ENCODE measurements at regions not wholly inside any gene's neighbourhood (a gene's known extent, or its start where the extent isn't known, plus 50 kb on each side); places are given as distances from the start of the nearest gene placed in this dataset.

DNA sequence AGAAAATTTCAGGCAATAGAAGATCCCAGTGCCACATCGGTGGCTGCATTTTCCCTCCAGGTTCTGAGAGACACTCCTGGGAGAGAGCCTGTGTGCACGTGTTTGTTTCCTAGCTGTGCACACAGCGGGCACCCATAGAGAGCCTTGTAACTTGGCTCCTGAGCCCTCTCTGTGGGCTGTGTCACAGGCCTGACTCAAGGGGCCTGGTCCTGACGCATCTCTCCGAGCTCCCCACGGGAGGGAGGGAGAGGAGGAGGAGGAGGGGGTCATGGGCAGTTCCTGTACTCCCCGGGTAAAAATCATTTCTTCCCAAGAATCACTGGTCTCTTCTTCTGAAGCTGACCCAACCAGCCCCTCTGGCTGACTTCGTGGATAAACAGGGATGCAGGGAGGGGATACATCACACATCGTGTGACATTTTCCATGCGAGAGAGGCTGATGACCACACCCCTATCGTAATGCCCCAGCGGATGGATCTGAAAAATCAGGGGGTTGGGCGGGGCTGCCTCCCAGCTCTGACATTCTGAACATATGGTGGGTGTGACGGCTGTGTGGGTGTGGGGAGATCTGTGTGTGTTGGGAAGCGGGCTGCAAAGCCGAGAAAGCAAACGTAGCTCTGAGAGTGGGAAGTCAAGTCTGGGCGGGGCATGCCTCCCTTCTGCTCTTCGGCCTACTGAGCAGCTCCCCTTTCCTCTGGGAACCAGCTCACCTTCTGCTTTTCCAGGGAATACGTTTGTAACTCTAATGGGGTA is 308.3 kb upstream of the HS6ST1 start:
- TF ChIP-seq POLR2AphosphoS5 (IDR thresholded peaks at IDR 0.05; ENCODE audit: insufficient read depth, low read depth, low read length) (no peak), EZH2 (IDR thresholded peaks at IDR 0.05; ENCODE audit: borderline replicate concordance, low read depth, low read length, severe bottlenecking) (no peak), GATA2 (IDR thresholded peaks at IDR 0.05; ENCODE audit: insufficient read depth, insufficient read length, low read depth, low read length) (no peak), FOS (IDR thresholded peaks at IDR 0.05; ENCODE audit: borderline replicate concordance, insufficient read depth, low read length) (no peak), POLR2A (IDR thresholded peaks at IDR 0.05; ENCODE audit: low read depth, low read length) (no peak), MYC (IDR thresholded peaks at IDR 0.05; ENCODE audit: low read depth, low read length) (no peak), JUN (IDR thresholded peaks at IDR 0.05; ENCODE audit: borderline replicate concordance, insufficient read depth, insufficient read length, low read depth) (no peak)
- TF ChIP-seq, protein P1, sequence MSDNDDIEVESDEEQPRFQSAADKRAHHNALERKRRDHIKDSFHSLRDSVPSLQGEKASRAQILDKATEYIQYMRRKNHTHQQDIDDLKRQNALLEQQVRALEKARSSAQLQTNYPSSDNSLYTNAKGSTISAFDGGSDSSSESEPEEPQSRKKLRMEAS (IDR thresholded peaks at IDR 0.05; ENCODE audit: insufficient read depth, insufficient read length), result no peak
- TF ChIP-seq, protein P2, sequence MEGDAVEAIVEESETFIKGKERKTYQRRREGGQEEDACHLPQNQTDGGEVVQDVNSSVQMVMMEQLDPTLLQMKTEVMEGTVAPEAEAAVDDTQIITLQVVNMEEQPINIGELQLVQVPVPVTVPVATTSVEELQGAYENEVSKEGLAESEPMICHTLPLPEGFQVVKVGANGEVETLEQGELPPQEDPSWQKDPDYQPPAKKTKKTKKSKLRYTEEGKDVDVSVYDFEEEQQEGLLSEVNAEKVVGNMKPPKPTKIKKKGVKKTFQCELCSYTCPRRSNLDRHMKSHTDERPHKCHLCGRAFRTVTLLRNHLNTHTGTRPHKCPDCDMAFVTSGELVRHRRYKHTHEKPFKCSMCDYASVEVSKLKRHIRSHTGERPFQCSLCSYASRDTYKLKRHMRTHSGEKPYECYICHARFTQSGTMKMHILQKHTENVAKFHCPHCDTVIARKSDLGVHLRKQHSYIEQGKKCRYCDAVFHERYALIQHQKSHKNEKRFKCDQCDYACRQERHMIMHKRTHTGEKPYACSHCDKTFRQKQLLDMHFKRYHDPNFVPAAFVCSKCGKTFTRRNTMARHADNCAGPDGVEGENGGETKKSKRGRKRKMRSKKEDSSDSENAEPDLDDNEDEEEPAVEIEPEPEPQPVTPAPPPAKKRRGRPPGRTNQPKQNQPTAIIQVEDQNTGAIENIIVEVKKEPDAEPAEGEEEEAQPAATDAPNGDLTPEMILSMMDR (IDR thresholded peaks at IDR 0.05; ENCODE audit: extremely low read depth in 1 of 2, insufficient read depth in 1 of 2, low read depth in 1 of 2, low read length in 2 of 2), result no peak
- Histone ChIP-seq H3K4me2 (ENCODE audit: insufficient read depth, low read length) (no peak overlapping the region), H3K27me3 (ENCODE audit: control insufficient read depth in 2 of 2, insufficient read depth in 2 of 2, low read length in 2 of 2) (no peaks in the 10 kb centered on the region), H3K27ac (ENCODE audit: insufficient read depth, low read depth, low read length) (no peak overlapping the region), H3K9me1 (replicated peaks; ENCODE audit: control insufficient read depth, extremely low read depth, insufficient read depth, low read length) (no peaks in the 10 kb centered on the region), H2AFZ (ENCODE audit: low read depth, low read length) (no peak overlapping the region), H4K20me1 (replicated peaks; ENCODE audit: control insufficient read depth, extremely low read depth, insufficient read depth, low read length) (no peaks in the 10 kb centered on the region), H3K9me3 (replicated peaks; ENCODE audit: control insufficient read depth, insufficient read depth, low read length) (no peaks in the 10 kb centered on the region), H3K4me3 (replicated peaks in 1 of 3; ENCODE audit: insufficient read depth in 1 of 3, low read depth in 1 of 3, low read length in 3 of 3) (no peak overlapping the region), H3K4me1 (ENCODE audit: control insufficient read depth, extremely low read depth, insufficient read depth, low read length) (no peaks in the 10 kb centered on the region), H3K9ac (replicated peaks; ENCODE audit: extremely low read depth, insufficient read depth, low read length) (no peak overlapping the region), H3K79me2 (ENCODE audit: control insufficient read depth, insufficient read depth, low read length) (no peaks in the 10 kb centered on the region), H3K36me3 (ENCODE audit: control insufficient read depth in 2 of 2, extremely low read depth in 1 of 2, insufficient read depth in 2 of 2, low read length in 2 of 2) (no peaks in the 10 kb centered on the region)
- no peak for FAIRE-seq
- CTCF ChIA-PET, result no interaction called here
- intact Hi-C loops (cut with micrococcal nuclease), result no loop called here
- dilution Hi-C loops (cut with MboI; ENCODE audit: extremely low pct_ligation_motif_present, low sequenced_read_pairs), result no loop called here
- BruUV-seq (replicated peaks), result no TSS peak
- DNase-seq (ENCODE audit: low read depth, low spot score), result no peak
- POLR2A ChIA-PET, result no interaction called here
